HEK293T (cell line): ENCODE measurements at regions not wholly inside any gene's neighbourhood (a gene's known extent, or its start where the extent isn't known, plus 50 kb on each side); places are given as distances from the start of the nearest gene placed in this dataset.

Source experiments
- ARNT ChIP-seq: fragments of 450-650 bp; IDR thresholded peaks from 2 replicates; pipeline ENCODE4 v1.6.1; 2017; ENCODE audit warnings: mild to moderate bottlenecking
- LEF1 ChIP-seq: fragments of 450-650 bp; IDR thresholded peaks from 2 replicates; pipeline ENCODE4 v1.6.1; 2017; ENCODE audit warnings: mild to moderate bottlenecking, borderline replicate concordance

DNA sequence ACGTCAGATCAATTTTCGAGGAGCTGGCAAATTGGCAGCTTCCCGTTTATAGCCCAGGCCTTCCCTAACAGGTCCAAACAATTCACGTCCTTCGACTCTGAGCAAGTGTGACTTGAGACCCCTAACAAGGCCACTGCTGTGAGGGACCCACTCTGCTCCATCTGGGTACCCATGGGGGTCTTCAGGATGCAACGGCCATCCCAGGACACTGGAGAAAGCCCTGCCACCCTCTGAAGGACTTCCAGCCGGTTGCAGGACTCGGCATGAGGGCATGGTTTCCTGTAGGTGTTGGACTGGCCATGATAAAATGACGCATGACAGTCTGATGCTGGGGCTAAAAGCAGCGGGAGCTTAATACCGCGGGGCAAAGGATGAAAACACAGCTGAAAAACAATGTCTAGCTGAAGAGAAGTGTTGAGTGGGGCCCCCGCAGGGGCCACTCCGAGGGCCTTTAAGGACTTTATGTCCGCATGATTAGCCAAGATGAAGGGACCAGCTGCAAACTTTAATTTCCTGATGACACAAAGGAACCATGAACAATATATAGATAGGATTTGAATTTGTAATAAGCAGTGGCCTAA is 113.3 kb upstream of the ZNF521 start:
- TF ChIP-seq LEF1 (no peak), ARNT (no peak)
